IPS-NIHi7 (cell line): ENCODE measurements at regions not wholly inside any gene's neighbourhood (a gene's known extent, or its start where the extent isn't known, plus 50 kb on each side); places are given as distances from the start of the nearest gene placed in this dataset.
"Not testable (repeated sequence)": the region's sequence is repeated elsewhere in the genome, so short reads cannot be mapped to it uniquely, and the experiment has no call there.

ENCODE experiments used
- DNase-seq: peaks from one replicate; pipeline ENCODE4 v3.0.0; 2012; ENCODE audit warnings: mixed read lengths; ENCODE audit errors: extremely low spot score

DNA sequence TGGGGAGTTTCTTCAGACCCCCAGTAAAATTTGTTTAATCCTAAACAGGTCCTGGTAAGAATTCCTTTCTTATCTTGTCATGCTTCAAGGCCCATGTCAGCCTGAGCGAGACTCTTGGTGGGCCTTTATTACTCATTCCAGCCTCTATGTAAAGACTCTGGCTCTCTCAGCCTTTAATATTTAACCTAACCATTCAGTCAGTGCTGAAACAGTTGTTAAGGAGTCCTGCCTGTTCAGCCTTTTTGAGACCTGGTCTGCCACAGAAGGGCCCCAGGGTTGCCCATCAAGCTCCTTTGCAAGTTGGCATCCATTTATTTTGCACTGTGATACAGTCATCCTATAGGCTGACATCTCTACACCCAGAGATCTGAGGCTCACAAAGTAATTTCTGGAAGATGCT is 107.7 kb upstream of the VANGL1 start:
- DNase-seq, result no peak

DNA sequence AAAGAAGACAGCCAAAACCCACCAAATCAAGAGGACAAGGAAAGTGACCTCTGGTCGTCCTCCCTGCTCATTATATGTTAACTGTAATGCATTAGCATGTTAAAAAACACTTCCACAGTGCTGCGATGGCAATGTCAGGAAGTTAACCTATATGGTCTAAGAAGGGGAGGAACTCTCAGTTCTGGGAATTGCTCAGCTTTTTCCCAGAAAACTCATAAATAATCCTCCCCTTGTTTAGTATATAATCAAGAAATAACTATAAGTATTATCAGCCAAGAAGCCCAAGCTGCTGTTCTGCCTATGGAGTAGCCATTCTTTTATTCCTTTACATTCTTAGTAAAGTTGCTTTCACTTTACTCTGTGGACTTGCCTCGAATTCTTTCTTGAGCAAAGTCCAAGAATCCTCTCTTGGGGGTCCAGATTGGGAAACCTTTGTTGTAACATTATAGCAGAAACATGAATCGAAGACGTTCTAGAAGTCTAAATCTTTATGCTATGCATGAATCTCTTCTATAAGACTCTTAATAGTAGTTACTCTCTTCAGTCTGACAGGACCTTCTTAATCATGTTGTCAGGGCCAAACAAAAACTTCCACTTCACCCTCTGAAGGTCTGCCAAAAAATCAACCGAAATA is 110.0 kb upstream of the VANGL1 start:
- no peak for DNase-seq

DNA sequence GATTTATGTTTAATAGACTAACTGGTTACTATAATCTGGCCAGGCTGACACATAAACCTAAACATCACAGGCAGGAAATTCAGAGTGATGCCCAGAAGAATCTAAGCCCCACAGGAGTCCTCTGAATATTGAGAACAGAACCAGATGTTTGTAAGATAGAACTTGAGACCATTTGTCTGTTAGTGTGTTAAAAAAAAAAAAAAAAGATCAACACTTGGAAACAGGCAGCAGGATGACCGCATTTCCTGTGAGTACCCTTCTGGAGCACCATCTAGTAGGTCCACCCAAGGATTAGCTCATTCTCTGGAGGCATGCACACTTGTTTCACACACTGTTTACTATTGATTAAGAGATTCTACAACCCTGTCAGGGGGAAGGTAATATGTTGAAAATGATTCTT is 111.4 kb upstream of the VANGL1 start:
- no peak for DNase-seq

DNA sequence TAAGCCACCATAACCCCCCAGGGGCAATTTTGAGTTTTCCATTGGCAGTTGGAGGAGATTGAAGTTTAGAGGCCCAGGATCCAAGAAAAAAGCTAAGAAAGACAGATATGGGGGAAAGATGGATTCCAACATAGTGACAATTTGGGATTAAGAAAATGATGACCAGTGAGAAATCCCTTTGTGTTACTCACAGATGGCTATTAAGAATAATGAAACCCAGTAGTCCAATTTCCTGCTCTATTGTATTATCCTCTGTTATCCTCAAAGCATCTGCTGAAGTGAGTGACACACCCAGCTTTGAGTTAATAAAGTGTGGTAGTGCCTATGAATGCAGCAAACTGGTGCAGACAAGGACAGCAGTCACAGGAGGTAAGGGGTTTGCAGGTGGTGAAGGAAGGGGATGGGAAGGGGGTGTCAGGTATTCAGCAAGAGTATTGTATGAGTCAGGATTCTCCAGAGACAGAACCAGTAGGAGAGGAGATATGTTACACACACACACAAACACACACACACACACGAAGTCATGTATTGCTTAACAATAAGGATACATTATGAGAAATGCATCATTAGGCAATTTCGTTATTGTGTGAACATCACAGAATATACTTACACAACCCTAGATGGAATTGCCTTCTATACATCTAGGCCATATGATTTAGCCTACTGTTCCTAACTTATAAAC is 112.4 kb upstream of the VANGL1 start:
- no peak for DNase-seq

DNA sequence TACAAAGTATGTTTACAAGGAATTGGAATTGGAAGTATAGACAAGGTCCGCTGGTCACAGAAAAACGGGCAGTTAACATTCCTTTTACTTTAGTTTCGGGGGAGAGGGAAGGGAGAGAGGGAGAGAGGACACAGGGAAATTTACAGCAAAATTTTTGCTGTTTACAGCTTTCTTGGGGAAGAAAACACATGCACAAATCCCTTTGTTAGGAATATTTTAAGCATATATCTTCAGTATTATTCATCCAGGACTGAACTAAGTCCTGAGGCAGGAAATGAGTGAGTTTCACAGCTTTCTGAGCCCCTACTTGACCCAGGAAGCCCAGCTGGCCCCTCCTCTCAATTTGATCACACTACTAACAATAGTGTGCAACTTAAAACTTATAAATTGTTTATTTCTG is 113.4 kb upstream of the VANGL1 start:
- not testable (repeated sequence) for DNase-seq

DNA sequence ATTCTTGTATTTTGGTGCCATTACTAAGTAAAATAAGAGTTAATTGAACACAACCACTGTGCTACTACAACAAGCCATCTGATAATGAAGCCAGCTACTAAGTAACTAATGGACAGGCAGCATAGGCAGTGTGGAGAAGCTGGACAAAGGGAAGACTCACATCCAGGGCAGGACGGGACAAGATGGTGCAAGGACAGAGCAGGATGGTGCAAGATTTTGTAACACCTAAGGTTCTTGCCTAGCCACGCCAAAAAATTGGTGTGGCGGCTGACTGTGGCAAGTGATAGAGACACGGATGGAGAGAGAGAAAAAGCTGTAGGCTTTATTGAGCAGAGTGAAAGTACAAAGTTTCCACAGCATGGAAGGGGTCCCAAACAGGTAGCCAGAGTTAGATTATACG is 114.0 kb upstream of the VANGL1 start:
- no peak for DNase-seq

DNA sequence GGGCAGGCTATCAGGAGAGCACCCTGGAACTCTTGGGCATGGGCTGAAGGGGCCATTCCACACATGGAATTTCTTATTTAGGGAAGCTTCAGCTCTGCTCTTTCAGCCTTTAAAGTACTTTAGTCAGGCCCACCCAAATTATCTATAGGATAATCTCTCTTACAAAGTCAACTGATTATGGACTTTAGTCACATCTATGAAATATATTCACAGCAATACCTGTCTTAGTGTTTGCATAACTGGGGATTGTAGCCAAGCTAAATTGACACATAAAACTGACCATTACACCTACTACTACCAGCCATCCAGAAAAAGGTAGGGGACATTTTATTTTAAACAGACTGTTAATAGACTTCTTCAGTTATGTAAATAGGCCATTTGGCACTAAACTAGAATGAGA is 114.9 kb upstream of the VANGL1 start:
- no peak for DNase-seq

DNA sequence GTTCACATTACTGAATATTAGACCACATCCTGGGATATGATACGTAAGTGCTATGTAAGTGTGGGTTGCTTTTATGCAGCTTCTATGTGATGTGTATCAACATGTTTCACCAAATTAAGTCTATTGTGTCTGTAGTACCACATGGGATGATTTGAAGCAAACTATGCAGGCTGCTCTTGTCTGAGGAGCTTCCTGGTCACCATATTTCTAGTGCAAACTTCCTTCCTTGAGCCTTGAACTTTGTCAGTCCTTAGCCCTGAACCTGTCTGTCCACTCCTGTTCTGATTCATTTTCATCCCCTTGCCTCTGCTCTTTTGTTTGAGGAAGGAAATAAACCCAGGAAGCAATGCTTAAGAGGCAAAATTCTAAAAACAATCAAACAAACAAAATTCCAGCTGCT is 117.5 kb upstream of the VANGL1 start:
- no peak for DNase-seq

DNA sequence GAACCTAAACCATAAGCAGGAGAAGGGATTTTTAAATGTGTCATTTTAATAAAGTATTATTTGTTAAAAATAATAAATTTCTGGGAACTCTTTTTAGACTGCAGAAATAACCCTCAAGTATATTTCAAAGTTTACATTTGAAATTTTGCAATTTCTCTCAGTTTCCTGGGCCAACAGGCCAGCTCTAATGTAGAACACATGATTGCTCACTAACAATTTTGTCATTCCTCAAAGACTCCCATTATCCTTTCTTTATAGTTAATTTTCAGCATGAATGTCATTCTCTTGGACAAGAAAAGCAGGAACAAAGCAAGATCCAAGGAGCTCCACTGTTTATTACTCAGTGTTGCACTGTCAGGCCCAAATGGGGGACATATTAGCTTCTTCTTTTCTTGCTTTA is 119.4 kb upstream of the VANGL1 start:
- no peak for DNase-seq

DNA sequence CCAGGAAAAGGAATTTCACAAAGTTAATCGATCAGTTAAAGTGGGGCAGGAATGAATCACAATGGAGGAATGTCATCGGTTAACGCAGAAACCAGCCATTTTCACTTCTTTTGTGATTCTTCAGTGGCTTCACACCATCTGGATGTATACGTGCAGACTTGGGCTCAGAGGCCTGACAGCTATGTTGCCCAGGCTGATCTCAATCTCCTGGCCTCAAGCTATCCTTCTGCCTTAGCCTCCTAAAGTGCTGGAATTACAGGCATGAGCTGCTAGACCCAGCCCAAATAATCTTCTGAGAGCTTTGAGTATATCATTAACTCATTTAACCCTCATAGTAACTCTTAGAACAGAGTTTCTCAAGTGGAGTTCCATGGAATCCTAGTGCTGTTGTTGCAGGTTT is 126.5 kb upstream of the VANGL1 start:
- no peak for DNase-seq

DNA sequence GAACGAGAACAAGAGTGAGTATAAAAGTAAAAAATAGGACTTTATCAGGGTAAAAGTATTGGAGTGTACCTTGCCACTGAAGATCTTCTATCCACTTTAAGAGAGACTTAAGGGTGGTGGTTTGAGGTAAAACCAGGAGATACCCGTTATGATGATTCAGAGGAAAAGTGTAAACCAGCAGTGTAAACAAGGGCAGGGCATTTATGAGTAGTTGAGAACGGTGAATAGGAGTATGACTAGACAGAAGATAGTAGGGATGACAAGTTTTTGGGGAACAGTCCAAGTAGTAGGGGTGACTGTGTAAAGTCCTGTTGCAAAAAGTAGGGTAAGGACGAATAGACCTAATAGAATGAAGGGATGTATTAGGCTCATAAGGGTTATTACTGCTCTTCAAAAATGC is 131.5 kb upstream of the VANGL1 start:
- not testable (repeated sequence) for DNase-seq

DNA sequence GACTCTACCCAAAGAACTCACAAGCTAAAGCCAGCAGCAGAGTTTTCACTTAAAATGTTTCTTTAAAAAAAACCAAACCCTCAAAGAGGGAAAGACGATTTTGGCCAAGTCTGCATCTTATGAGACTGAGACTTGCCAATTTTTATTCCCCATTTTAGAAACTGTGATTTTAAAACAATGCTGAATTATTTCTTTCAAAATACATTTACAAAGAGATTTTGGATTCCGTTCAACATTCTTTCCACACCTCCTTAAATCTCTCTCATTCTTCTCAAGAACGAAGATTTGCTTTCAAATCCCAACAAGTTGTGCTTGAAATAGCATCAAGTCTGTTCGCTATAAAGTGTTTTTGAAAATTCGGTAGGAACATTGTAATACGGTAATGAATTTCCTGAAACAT is 133.9 kb upstream of the VANGL1 start:
- DNase-seq, result no peak

DNA sequence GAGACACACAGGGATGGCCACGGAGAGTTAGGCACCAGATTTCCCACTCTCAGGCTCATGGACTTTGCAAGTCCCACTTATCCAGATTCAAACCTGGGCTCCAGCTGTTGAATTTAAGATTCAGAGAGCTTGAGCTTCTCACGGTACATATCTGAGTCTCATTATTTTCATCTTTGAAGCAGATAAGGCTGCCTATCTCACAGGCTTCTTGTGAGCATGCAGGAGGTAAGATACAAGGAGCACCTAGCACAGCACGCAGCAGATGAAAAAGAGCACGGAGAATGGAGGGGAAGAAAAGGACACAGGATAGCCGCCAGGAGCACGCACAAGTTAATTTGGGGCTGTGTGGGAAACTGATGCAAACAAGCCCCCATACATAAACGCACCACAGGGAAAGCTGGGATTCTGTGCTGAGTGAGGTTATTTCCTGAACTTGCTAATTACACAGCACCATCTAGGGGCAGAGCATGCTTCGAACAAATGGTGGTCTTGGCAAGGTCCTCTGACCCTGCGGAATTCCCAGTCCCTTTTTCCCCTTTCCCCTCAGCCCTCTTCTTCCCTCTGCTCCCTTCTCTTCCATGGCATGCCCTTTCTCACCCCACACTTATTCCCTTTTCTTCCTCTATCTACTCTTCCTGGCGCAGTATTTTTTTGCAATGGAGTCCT is 134.7 kb upstream of the VANGL1 start:
- peak; percentile 78 for DNase-seq

DNA sequence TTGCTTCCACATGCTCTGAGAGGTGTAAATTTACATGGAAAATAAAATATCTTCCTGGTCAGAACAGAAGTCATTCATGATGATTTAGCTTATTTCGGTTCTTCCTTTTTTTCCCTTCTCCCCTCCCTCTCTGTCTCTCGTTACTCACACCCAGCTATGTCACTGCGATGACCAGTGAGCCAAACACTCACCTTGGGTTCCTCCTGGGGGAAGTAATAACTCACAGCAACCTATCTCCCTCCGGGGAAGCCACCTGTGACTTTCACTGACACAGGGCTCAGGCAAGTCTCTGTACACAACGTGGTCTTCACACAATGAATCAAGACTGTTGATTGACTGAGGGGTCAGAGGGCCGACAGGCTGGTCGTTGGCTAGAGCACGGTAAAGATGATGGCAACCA is 135.3 kb upstream of the VANGL1 start:
- no peak for DNase-seq

DNA sequence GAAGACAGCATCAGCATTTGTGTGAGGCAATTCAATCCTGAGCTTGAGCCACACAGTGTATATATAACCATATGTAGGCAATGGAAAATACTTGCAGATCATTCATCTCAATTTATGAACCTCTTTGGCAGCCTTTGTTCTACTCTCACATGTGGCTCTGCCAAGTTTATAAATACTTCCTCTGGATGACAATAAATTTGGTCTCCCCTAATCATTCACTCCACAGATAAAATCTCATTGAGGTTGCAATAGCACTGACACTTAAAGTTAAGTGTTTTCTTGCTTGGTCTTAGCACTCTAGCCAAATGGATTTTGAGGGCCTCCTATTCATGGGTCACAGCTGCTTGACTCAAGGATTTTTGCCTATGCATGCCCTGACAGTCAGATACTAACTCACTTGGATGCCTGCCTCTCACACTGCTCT is 136.6 kb upstream of the VANGL1 start:
- no peak for DNase-seq

DNA sequence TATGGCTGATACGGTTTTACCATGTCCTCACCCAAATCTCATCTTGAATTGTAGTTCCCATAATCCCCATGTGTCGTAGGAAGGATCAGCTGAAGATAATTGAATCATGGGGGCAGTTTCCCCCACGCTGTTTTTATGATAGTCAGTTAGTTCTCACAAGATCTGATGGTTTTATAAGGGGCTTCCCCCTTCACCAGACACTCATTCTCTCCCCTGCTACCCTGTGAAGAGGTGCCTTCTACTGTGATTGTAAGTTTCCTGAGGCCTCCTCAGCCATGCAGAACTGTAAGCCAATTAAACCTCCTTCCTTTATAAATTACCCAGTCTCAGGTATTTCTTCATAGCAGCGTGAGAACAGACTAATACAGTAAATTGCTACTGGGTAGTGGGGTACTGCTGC is 139.6 kb upstream of the VANGL1 start:
- DNase-seq, result not testable (repeated sequence)

DNA sequence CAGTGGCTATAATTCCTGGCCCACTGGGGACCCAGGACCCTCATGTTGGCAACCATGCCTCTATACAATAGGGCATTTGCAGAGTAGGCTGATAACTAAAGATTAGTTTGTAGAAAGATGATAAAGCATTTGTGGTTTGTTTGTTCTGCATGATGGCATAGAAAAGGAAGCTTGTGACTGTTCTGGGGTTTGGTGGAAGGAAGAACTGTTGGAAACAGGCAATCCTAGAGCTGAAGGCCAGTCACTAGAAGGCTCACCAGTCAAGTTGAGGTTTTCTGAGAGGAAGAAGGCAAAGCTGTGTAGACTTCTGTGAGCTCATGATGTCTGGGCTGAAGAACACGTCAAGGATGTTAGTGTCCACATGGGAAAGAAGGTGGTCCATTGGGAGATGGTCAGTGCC is 140.3 kb upstream of the VANGL1 start:
- DNase-seq, result no peak

DNA sequence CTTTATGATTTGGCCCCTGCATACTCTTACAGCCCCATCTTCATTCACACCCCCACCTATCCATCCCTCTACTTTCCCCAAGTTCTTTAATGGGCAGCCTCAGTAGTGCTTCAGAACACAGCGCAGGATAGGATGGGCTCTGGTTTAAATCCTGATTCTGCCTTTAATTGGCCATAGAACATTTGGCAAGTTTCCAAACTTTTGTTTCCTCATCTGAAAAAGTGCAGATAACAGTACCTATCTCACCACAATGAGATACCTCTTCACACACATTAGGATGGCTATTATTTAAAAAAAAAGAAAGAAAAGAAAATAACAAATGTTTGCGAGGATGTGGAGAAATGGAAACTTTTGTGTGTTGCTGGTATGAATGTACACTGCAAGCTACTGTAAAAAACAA is 142.5 kb upstream of the VANGL1 start:
- no peak for DNase-seq

DNA sequence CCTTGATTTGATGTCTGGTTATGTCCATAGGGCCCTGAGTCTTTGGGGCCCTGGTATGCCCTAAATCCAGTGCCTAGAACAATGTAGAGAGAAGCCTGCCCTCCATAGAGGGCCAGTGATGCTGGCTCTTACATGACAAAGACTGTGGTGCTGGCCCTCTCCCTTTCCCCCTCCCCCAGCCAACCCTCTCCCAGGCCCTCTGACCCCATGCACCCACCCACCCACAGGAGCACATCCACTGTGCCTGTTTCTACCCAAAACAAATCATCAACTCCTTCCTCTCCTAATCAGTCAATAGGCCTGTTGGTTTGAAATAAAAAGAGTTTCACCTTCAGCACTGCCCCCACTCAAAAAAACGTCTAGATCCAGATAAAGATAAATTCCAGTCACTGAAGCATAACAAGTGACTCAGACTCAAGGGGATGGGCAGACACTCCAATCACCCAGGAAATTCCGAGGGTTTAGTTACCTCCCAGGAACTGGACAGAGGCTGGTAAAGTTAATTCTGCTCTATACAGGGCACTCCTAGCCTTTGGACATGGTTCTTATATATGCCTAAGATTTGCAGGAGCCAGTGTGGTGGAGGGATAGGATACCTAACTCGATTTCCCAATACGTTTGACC is 144.8 kb upstream of the VANGL1 start:
- no peak for DNase-seq

DNA sequence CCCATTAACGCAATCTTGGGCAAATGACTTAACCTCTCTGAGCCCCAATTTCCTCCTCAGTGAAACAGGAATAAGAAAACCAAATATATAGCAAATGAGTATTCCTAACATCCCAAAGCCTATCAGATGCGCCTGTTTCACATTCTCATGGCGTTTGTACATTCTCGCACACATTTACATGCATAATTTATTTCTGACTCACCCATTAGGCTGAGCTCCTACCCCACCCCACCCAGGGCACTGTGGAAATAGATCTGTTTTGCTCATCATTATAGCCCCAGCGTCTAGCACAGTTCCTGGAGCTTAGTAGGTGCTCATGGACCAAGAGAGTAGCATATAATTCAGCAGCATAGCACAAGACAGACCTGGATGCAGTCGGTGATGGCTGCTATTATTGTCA is 146.1 kb upstream of the VANGL1 start:
- DNase-seq, result no peak

DNA sequence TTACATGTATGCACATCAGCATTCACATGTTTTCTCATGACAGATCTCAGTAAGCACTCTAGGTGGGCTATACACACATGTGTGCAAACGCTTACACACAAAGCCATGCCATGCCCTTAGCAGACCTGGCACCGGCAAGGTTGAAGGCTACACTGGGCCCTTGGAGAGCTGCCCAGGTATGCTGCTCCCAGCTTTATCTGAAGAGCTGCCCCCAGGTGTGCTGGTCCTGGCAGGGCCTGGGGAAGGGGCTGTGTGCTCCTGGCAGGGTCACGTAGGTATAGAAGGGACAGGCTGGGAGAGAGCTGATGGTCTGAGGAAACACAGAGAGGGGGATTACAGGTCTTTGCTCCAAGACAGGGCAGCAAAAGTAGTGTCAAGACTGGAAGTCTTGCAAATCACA is 146.7 kb upstream of the VANGL1 start:
- DNase-seq, result no peak

DNA sequence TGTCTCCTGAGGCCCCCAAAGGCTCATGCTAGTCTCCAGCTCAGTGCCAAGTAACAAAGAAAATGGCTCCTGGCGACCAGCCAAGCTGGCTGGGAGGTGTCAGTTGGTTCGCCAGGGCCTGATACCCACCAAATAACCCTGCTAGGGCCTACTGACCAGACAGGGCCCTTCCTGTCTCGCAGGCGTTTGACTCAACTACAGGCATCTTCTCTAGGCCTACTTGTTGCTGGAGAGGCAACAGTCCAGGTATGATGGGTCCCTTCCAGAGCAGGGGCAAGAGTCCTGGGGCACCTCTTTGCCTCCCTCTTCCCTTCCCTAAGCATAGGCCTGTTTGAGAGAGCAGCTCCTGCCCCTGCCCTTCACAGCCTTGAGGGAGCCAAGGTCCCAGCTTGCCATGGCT is 147.9 kb upstream of the VANGL1 start:
- DNase-seq, result no peak

DNA sequence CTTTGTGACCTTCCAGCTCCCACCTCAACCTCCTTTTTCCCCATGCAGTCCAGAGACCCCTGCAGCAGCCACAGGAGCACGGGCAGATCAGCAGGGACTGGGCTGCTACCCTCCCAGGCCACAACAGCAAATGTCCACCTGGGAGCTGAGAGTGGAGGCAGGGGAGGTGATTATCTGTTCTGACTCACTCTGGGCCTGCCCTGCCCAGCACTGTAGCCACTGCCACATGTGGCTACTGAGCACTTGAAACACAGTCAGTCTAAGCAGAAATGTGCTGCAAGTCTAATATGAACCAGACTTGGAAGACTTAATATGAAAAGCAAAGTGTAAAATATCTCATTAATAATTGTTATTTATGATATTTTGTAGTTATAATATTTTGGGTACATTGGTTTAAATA is 148.9 kb upstream of the VANGL1 start:
- no peak for DNase-seq
